Muscle layer of duodenum (tissue), 2 donors: ENCODE measurements at regions not wholly inside any gene's neighbourhood (a gene's known extent, or its start where the extent isn't known, plus 50 kb on each side); places are given as distances from the start of the nearest gene placed in this dataset.

Experiments used
- H3K27ac ChIP-seq: one replicate; pipeline ENCODE4 v1.7.0; 2013; ENCODE audit warnings: mild to moderate bottlenecking, low read length
- H3K27me3 ChIP-seq: one replicate; pipeline ENCODE4 v1.7.0; 2013; ENCODE audit warnings: low read depth, mild to moderate bottlenecking, control low read depth, low read length
- H3K36me3 ChIP-seq, 2 donors: one replicate each; pipeline ENCODE4 v1.7.0; 2013; ENCODE audit warnings: low read length in 2 of 2, control low read depth in 1 of 2, mild to moderate bottlenecking in 1 of 2; ENCODE audit not compliant: insufficient read depth in 2 of 2, control insufficient read depth in 1 of 2
- H3K4me1 ChIP-seq, 2 donors: one replicate each; pipeline ENCODE4 v1.7.0; 2013; ENCODE audit warnings: low read length in 2 of 2, mild to moderate bottlenecking in 2 of 2, control low read depth in 1 of 2, moderate library complexity in 1 of 2; ENCODE audit not compliant: insufficient read depth in 2 of 2, control insufficient read depth in 1 of 2
- H3K4me3 ChIP-seq, 2 donors: one replicate each; pipeline ENCODE4 v1.7.0; 2013; ENCODE audit warnings: low read length in 2 of 2, low read depth in 1 of 2, mild to moderate bottlenecking in 1 of 2
- H3K9me3 ChIP-seq, 2 donors: one replicate each; pipeline ENCODE4 v1.7.0; 2013; ENCODE audit warnings: low read length in 2 of 2, control low read depth in 1 of 2, mild to moderate bottlenecking in 1 of 2; ENCODE audit not compliant: control insufficient read depth in 1 of 2
- donor health status: healthy.

- H3K27me3 ChIP-seq, result no peaks in the 10 kb centered on the region
- H3K27ac ChIP-seq, result no peak overlapping the region
- no peaks in the 10 kb centered on the region for H3K36me3 ChIP-seq
- H3K9me3 ChIP-seq, result no peaks in the 10 kb centered on the region
- H3K4me3 ChIP-seq, result no peak overlapping the region
- H3K4me1 ChIP-seq, result no peaks in the 10 kb centered on the region
Measured at GRCh38 chr6:129778793-129779192, 68.8 kb upstream of the ARHGAP18 start.

GRCh38 chr6:129777371-129777770 is 67.4 kb upstream of the ARHGAP18 start:
- no peaks in the 10 kb centered on the region for H3K9me3 ChIP-seq
- H3K36me3 ChIP-seq, result no peaks in the 10 kb centered on the region
- no peaks in the 10 kb centered on the region for H3K27me3 ChIP-seq
- H3K27ac ChIP-seq, result no peak overlapping the region
- H3K4me1 ChIP-seq, result no peaks in the 10 kb centered on the region
- no peak overlapping the region for H3K4me3 ChIP-seq

DNA sequence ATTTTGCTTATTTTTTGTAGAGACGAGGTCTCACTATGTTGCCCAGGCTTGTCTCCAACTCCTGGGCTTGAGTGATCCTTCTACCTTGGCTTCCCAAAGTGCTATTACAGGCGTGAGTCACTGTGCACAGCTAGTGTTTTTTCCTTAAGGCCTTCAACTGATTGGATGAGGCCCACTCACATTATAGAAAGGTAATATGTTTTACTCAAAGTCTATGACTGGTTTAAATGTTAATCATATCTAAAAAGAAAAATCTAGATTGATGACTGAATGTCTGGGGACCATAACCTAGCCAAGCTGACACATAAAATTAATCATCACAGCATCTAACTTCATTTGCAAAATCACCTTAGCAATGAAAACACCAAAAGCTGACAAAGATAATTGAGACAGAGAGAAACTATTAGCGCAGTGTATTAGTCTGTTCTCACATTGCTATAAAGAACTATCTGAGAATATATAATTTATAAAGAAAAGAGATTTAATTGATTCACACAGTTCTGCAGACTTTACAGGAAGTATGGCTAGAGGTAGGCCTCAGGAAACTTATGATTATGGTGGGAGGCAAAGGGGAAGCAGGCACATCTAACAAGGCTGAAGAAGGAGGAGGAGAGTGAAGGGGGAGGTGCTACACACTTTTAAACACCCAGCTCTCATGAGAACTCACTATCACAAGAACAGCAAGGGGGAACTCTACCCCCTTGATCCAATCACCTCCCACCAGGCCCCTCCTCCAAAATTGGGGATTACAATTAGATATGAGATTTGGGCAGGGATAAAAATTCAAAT is 66.8 kb upstream of the ARHGAP18 start:
- no peaks in the 10 kb centered on the region for H3K27me3 ChIP-seq
- H3K9me3 ChIP-seq, result no peaks in the 10 kb centered on the region
- no peak overlapping the region for H3K27ac ChIP-seq

DNA sequence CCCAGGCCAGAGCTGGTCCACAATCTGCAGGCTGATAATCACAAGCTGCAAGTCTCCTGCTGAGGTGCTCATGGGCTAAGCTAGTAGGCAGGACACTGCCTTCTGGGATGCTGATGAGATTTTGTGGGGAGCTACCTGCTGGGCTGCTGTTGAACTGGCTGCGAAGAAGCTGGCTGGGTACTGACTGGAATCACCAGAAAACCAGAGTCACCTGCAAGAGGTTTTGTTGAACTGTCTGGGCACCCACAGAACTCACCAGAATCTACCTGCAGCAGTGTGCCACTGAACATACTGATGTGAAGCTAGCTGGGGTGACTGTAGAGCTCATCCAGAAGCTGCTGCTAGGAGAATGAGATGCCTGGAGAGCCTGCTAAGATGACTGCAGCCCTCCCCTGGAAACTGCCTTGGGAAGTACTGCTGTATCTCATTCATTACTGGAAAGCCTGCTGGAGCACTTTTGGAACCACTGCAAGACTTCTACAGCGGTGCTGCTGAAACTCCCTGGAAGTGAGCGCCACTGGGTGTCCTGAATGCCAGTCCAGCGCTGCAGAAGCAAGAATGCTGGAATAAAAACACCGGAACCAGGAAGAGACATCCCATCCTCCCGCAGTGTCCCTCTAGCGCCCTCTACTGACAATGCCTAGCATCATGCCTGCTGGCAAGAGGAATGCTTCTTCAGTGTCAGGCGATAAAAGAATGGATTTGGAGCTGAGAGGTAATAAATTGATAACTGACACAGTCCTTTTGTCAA is 64.9 kb upstream of the ARHGAP18 start:
- Histone ChIP-seq H3K9me3 (no peaks in the 10 kb centered on the region), H3K36me3 (no peaks in the 10 kb centered on the region), H3K4me1 (no peaks in the 10 kb centered on the region), H3K4me3 (peak overlapping the region in 1 of 2 donors; percentile 37), H3K27me3 (no peaks in the 10 kb centered on the region), H3K27ac (no peak overlapping the region)

More for the DNA sequence above, 66.8 kb upstream of the ARHGAP18 start:
- Histone ChIP-seq H3K36me3 (no peaks in the 10 kb centered on the region), H3K4me1 (no peaks in the 10 kb centered on the region), H3K4me3 (no peak overlapping the region)

- H3K4me3 ChIP-seq, result no peak overlapping the region
- H3K27me3 ChIP-seq, result no peaks in the 10 kb centered on the region
Measured at GRCh38 chr6:129773304-129773703, 63.3 kb upstream of the ARHGAP18 start.

DNA sequence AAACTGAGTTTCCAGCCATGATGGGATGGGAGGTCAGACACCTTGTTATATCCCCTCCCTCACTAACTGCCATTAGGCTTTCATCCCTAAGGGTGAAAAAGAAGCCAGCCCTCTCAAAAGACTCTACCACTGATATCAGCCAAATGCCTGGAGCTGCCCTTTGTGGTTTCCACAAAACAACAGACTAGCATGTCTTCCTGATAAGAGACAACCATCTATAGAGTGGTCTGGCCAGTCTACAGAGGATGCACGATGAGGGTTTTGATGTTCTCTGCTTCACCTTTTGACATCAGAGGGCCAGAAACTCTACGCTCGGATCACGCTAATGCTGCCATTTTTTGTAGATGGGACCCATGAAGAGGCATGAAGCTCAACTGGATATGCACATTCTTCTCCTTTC is 61.7 kb upstream of the ARHGAP18 start:
- H3K9me3 ChIP-seq, result no peaks in the 10 kb centered on the region
- H3K27me3 ChIP-seq, result peaks cover 8% of the 10 kb centered on the region
- H3K36me3 ChIP-seq, result no peaks in the 10 kb centered on the region
- H3K27ac ChIP-seq, result no peak overlapping the region
- no peak overlapping the region for H3K4me3 ChIP-seq
- peaks cover 4 to 8% of the 10 kb centered on the region in 2 donors for H3K4me1 ChIP-seq

More at GRCh38 chr6:129773304-129773703, 63.3 kb upstream of the ARHGAP18 start:
- no peaks in the 10 kb centered on the region for H3K36me3 ChIP-seq
- no peak overlapping the region for H3K27ac ChIP-seq
- H3K9me3 ChIP-seq, result no peaks in the 10 kb centered on the region
- no peaks in the 10 kb centered on the region for H3K4me1 ChIP-seq

GRCh38 chr6:129767776-129768485 is 58.0 kb upstream of the ARHGAP18 start:
- Histone ChIP-seq H3K27me3 (peaks cover 23% of the 10 kb centered on the region), H3K9me3 (no peaks in the 10 kb centered on the region), H3K4me3 (peak overlapping the region in 1 of 2 donors; percentile 69), H3K4me1 (peaks cover 4 to 8% of the 10 kb centered on the region in 2 donors), H3K36me3 (no peaks in the 10 kb centered on the region), H3K27ac (no peak overlapping the region)

DNA sequence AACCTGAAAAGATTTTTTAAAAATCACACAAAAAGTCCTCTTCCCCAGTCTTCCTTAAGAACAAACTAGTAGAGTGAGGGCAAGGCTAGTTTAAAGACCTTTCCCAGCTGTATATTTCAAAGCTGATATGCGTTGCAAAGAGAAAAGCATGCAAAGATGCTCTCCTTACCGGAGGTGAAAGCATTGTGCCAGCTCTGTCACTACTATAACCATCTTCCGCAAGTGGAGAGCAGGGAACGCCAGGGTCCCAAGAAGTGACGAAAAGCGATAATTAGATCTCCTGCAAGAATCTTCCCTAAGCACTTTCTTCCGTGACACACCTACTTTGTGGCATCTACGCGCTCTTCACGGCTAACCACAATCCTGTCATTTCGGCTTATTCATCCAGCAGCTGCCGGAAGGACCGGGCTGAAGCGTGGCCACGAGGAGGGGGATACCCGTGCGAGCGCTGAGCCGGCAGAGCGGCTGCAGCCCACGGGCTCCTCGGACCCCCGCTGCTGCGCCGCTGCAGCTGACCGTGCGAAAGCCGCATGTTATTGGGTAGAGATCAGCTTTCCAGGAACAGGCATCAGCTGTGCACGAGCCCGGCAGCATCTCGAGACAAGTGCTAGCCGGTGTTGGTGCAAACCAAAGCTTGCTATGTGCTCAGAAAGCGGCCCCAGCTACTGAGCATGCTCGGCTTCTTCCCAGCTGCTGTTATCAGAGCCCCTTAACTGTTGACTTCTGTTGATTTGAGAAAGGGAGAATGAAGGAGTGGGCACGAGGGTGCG is 57.2 kb upstream of the ARHGAP18 start:
- H3K27ac ChIP-seq, result no peak overlapping the region
- peaks cover 4 to 8% of the 10 kb centered on the region in 2 donors for H3K4me1 ChIP-seq

GRCh38 chr6:129764761-129765407 is 54.9 kb upstream of the ARHGAP18 start:
- no peak overlapping the region for H3K27ac ChIP-seq
- H3K27me3 ChIP-seq, result peaks cover 23% of the 10 kb centered on the region
- peaks cover 4 to 8% of the 10 kb centered on the region in 2 donors for H3K4me1 ChIP-seq
- H3K9me3 ChIP-seq, result no peaks in the 10 kb centered on the region
- no peaks in the 10 kb centered on the region for H3K36me3 ChIP-seq
- H3K4me3 ChIP-seq, result no peak overlapping the region

More for the DNA sequence above, 57.2 kb upstream of the ARHGAP18 start:
- H3K9me3 ChIP-seq, result no peaks in the 10 kb centered on the region
- peaks cover 23% of the 10 kb centered on the region for H3K27me3 ChIP-seq
- peak overlapping the region; percentile 55 to 69 for H3K4me3 ChIP-seq
- no peaks in the 10 kb centered on the region for H3K36me3 ChIP-seq

DNA sequence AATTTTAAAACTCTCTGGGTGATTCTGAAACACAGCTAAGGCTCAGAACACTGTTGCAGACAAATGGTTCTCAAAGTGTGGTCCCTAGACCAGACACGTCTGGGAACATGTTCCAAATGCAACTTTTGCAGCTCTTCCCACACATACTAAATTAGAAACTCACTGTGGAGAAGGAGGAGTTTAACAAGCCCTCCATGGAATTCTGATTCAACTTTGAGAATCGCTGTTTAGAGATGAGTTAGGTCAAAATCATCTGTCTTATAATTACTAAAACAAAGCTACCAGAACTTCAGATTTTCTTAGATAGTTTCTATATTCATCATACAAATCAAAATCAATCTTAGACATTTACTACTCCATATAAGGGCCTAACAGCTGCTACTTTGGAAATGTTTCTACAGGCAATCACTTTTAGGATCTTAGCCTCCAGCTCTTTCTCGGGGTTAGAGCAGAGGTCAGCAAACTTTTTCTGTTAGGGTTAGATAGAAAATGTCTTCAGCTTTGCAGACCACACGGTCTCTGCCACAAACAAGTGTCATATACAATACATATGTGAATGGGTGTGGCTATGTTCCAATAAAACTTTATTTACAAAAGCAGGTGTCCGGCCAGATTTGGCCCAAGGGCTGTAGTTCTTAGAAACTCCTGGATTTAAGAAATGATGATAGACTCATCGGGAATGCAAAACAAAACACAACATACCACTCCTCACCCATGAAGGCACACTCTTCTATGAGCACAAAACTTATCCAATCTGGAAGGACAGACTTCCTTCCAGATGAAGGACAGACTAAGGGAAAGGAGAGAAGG is 50.0 kb upstream of the ARHGAP18 start:
- Histone ChIP-seq H3K4me3 (no peak overlapping the region), H3K27ac (no peak overlapping the region), H3K36me3 (no peaks in the 10 kb centered on the region), H3K4me1 (no peaks in the 10 kb centered on the region), H3K27me3 (peaks cover 2% of the 10 kb centered on the region), H3K9me3 (no peaks in the 10 kb centered on the region)
